ENCODE measurements at regions not wholly inside any gene's neighbourhood (a gene's known extent, or its start where the extent isn't known, plus 50 kb on each side); places are given as distances from the start of the nearest gene placed in this dataset.

DNA sequence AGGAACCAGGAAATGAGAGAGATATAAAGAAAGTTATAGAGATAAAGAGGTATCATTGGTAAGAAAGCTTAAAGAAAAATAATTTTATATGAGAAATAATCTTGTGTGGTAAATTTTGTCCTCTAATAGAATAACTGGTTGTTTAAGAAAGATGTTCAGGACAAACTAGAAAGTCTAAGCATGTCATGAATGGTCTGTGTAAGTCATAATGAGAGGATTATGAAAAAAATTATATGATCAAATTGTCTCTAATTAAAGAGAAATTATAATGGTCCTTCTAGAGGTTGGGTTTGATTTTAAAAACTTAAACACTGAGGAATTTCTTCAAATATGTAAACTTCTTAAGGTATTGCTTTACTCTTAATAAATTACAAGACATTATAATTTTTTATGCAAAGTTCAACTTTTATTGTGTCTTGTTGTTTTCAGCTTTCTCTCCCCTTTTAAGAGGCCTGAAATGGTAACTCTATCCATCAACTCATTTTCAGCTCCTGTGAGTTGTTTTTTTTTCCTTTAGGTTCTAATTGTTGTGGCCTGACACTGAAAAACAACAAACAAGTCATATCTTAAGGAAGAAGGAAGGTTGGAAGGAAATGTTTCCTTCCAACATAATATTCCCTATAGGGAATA, 88.2 kb upstream of the CNOT2 start:
- TF ChIP-seq POLR2A (IDR thresholded peaks at IDR 0.05) (no peak), EP300 (IDR thresholded peaks at IDR 0.05) (no peak), POLR2AphosphoS5 (IDR thresholded peaks at IDR 0.05) (no peak)
- TF ChIP-seq, protein P1, sequence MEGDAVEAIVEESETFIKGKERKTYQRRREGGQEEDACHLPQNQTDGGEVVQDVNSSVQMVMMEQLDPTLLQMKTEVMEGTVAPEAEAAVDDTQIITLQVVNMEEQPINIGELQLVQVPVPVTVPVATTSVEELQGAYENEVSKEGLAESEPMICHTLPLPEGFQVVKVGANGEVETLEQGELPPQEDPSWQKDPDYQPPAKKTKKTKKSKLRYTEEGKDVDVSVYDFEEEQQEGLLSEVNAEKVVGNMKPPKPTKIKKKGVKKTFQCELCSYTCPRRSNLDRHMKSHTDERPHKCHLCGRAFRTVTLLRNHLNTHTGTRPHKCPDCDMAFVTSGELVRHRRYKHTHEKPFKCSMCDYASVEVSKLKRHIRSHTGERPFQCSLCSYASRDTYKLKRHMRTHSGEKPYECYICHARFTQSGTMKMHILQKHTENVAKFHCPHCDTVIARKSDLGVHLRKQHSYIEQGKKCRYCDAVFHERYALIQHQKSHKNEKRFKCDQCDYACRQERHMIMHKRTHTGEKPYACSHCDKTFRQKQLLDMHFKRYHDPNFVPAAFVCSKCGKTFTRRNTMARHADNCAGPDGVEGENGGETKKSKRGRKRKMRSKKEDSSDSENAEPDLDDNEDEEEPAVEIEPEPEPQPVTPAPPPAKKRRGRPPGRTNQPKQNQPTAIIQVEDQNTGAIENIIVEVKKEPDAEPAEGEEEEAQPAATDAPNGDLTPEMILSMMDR (IDR thresholded peaks at IDR 0.05), result no peak
